Peyer's patch (tissue), 4 donors: ENCODE measurements at regions not wholly inside any gene's neighbourhood (a gene's known extent, or its start where the extent isn't known, plus 50 kb on each side); places are given as distances from the start of the nearest gene placed in this dataset.
"Not testable (repeated sequence)": the region's sequence is repeated elsewhere in the genome, so short reads cannot be mapped to it uniquely, and the experiment has no call there.

Source experiments
- DNase-seq, 3 donors: peaks; one replicate each; pipeline ENCODE4 v3.0.0-alpha.2; 2017 to 2019
- H3K27ac ChIP-seq, 4 donors: fragments of 200-600 bp; sonication (generic); one replicate each; pipeline ENCODE4 v1.5.1; 2016 to 2019
- H3K27me3 ChIP-seq, 2 donors: fragments of 200-600 bp; sonication (generic); one replicate each; pipeline ENCODE4 v1.5.1; 2019
- H3K36me3 ChIP-seq, 3 donors: fragments of 200-600 bp; sonication (generic); one replicate each; pipeline ENCODE4 v1.5.1; 2016 to 2019
- H3K4me1 ChIP-seq, 4 donors: fragments of 200-600 bp; sonication (generic); one replicate each; pipeline ENCODE4 v1.5.1; 2016 to 2019
- H3K4me3 ChIP-seq, 4 donors: fragments of 200-600 bp; sonication (generic); 1 replicate in 3 of 4; 2 replicates in 1 of 4; pipeline ENCODE4 v1.5.1; 2016 to 2019; ENCODE audit warnings: mild to moderate bottlenecking in 1 of 4
- H3K9me3 ChIP-seq, 4 donors: fragments of 200-600 bp; sonication (generic); one replicate each; pipeline ENCODE4 v1.5.1; 2016 to 2019; ENCODE audit warnings: mild to moderate bottlenecking in 1 of 4
- POLR2A ChIP-seq, 2 donors: fragments of 450-650 bp; IDR thresholded peaks; one replicate each; pipeline ENCODE4 v1.5.1; 2017; ENCODE audit warnings: antibody characterized with exemption in 2 of 2, mild to moderate bottlenecking in 2 of 2, moderate library complexity in 2 of 2
- TF ChIP-seq, protein P1 (sequence below), 6 experiments: fragments of 450-650 bp in 4 of 6; fragments of 200-600 bp in 2 of 6; sonication (generic) in 1 of 6; IDR thresholded peaks; one replicate each; pipeline ENCODE4 v1.5.1; 2017 to 2019; ENCODE audit warnings: antibody characterized with exemption in 6 of 6, mild to moderate bottlenecking in 3 of 6, moderate library complexity in 1 of 6

DNA sequence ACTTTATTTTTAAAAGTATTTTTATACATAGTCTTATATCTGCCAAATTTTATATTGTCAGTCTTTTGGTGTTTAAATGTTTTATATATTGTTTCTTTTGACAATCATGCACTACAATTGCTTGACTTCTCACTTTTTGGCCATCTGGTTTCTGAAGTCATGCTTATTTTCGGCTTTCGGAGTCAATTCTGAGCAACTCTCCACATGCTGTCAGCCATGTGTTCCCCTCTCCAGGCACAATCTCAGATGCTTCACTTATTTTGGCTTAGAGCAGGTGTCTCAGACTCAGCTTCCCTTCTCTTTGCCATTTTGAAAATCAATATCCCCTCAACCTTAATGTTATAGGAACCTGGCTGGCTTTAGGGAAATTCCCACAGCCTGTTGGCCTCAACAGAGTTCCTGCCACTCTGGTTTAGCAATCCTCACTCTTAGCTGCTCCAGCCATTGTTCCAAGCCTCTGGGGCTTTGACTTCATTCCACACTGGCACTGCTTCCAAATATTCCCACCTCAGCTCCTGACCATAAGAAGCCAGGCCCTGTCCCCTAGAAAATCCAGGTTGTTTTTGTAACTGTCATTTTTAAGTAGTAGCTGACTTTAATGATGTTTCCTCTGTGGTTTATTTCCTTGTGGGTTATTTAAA, 125.5 kb upstream of the FAR2 start:
- TF ChIP-seq, protein P1, sequence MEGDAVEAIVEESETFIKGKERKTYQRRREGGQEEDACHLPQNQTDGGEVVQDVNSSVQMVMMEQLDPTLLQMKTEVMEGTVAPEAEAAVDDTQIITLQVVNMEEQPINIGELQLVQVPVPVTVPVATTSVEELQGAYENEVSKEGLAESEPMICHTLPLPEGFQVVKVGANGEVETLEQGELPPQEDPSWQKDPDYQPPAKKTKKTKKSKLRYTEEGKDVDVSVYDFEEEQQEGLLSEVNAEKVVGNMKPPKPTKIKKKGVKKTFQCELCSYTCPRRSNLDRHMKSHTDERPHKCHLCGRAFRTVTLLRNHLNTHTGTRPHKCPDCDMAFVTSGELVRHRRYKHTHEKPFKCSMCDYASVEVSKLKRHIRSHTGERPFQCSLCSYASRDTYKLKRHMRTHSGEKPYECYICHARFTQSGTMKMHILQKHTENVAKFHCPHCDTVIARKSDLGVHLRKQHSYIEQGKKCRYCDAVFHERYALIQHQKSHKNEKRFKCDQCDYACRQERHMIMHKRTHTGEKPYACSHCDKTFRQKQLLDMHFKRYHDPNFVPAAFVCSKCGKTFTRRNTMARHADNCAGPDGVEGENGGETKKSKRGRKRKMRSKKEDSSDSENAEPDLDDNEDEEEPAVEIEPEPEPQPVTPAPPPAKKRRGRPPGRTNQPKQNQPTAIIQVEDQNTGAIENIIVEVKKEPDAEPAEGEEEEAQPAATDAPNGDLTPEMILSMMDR (IDR thresholded peaks at IDR 0.05): no peak
- TF ChIP-seq POLR2A (IDR thresholded peaks at IDR 0.05): no peak
- no peak for DNase-seq
- Histone ChIP-seq H3K27ac (no peak overlapping the region), H3K9me3 (no peaks in the 10 kb centered on the region), H3K27me3 (no peaks in the 10 kb centered on the region), H3K4me3 (no peak overlapping the region), H3K36me3 (no peaks in the 10 kb centered on the region), H3K4me1 (no peaks in the 10 kb centered on the region)

DNA sequence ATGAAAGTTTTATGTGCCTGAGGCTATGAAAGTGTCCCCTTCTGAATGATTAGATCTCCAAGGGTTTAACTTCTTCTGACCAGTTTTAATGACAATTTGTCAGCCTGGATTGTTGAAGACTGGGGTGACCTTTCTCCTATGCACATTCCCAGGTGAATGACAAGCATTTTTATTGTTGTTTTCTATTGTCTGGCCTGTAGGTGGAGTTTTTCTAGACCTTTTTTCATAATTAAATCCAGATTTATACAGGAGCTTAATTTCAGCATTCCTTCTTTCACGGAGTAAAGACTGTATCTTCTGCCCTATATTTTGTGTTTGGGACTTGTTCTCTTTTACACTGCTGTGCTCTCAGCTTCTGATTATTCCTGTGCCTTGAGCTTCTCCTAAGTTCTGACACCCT, 125.0 kb upstream of the FAR2 start:
- no peak for TF ChIP-seq POLR2A (IDR thresholded peaks at IDR 0.05)
- TF ChIP-seq, protein P1 (IDR thresholded peaks at IDR 0.05): peak in 4 of 6 experiments; percentile 7 to 58 (median 42)
- DNase-seq: no peak

DNA sequence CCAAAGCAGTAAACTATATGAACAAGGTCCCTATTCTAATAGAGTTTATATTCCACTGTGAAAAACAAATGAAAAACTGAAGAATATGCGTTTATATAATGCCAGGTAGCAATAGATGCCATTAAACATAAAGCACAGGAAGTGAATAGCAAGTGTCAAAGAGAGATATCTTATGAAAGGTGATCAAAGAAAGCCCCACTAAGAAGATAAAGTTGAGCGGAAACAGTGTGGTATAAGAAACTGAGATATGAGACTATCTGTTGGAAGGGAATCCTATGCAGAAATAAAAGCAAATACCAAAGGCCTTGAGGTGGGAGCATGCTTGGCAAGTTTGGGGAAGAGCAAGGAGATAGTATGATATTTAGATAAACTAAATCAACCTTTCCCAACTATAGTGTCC, 123.1 kb upstream of the FAR2 start:
- DNase-seq: no peak
- TF ChIP-seq POLR2A (IDR thresholded peaks at IDR 0.05): no peak
- TF ChIP-seq, protein P1 (IDR thresholded peaks at IDR 0.05): no peak
- Histone ChIP-seq H3K4me1 (no peaks in the 10 kb centered on the region), H3K9me3 (no peaks in the 10 kb centered on the region), H3K27ac (no peak overlapping the region), H3K27me3 (no peaks in the 10 kb centered on the region), H3K4me3 (no peak overlapping the region), H3K36me3 (no peaks in the 10 kb centered on the region)

More for the DNA sequence above, 125.0 kb upstream of the FAR2 start:
- no peak overlapping the region for H3K4me3 ChIP-seq
- H3K4me1 ChIP-seq: no peaks in the 10 kb centered on the region
- no peaks in the 10 kb centered on the region for H3K36me3 ChIP-seq
- H3K27ac ChIP-seq: no peak overlapping the region
- H3K9me3 ChIP-seq: no peaks in the 10 kb centered on the region
- no peaks in the 10 kb centered on the region for H3K27me3 ChIP-seq

DNA sequence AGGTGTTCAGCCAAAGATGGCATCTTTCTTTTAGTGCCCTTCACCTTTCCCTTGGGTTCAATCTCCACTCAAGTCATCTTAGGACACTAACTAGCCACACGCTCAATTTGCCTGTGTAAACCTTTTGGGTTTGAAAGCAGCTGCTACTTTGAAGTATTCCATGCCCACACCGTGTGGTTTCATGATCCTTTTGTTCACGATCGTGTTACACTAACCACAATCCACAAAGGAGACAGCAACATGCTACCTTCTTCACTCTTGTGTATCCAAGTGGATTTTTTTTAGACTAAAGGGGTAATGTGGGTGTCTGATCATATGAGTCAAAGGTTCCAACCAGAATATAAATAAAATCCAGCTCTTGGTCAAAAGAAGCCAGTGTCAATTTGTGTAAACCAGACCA, 122.7 kb upstream of the FAR2 start:
- TF ChIP-seq POLR2A (IDR thresholded peaks at IDR 0.05): no peak
- TF ChIP-seq, protein P1 (IDR thresholded peaks at IDR 0.05): no peak
- Histone ChIP-seq H3K36me3 (no peaks in the 10 kb centered on the region), H3K4me3 (no peak overlapping the region), H3K27ac (no peak overlapping the region), H3K9me3 (no peaks in the 10 kb centered on the region), H3K27me3 (no peaks in the 10 kb centered on the region), H3K4me1 (no peaks in the 10 kb centered on the region)
- DNase-seq: no peak

DNA sequence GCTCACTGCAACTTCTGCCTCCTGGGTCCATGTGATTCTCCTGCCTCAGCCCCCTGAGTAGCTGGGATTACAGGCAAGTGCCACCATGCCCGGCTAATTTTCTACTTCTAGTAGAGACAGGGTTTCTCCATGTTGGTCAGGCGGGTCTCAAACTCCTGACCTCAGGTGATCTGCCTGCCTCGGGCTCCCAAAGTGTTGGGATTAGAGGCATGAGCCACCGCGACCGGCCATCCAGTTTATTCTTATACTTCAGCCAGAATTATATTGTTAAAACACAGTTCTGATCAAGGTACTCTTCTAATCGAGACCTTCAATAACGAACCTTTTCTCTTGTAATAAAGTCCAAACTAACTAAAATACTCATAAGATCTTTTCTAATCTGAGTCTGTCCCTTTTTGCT, 119.6 kb upstream of the FAR2 start:
- H3K4me1 ChIP-seq, H3K4me3 ChIP-seq, H3K36me3 ChIP-seq, H3K27me3 ChIP-seq, H3K9me3 ChIP-seq, H3K27ac ChIP-seq, DNase-seq: not testable (repeated sequence)

DNA sequence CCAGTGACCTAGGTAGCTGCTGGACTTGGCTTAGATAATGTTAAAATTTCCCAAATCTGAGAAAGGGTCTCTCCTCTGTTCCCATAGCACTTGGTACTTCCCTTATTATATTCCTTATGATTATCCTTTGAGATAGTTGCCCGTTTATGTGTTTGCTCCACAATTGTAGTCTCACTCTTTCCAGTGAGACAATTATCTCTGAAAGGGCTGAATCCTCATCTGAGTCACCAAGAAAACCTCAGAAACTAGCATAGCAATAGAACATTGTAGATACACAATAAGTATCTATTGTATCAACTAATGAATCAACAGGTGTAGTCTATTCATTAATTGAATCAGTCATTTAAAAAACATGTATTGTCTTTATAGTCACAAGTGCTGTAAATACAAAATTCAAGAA, 119.1 kb upstream of the FAR2 start:
- no peak for DNase-seq
- H3K9me3 ChIP-seq: no peaks in the 10 kb centered on the region
- no peaks in the 10 kb centered on the region for H3K4me1 ChIP-seq
- no peak overlapping the region for H3K4me3 ChIP-seq
- no peaks in the 10 kb centered on the region for H3K27me3 ChIP-seq
- H3K36me3 ChIP-seq: no peaks in the 10 kb centered on the region
- no peak overlapping the region for H3K27ac ChIP-seq
- TF ChIP-seq, protein P1 (IDR thresholded peaks at IDR 0.05): no peak
- TF ChIP-seq POLR2A (IDR thresholded peaks at IDR 0.05): no peak
